ENCODE measurements at regions not wholly inside any gene's neighbourhood (a gene's known extent, or its start where the extent isn't known, plus 50 kb on each side); places are given as distances from the start of the nearest gene placed in this dataset.
A peak's percentile ranks its signal among the peaks of the same experiment; 100 is the strongest.

DNA sequence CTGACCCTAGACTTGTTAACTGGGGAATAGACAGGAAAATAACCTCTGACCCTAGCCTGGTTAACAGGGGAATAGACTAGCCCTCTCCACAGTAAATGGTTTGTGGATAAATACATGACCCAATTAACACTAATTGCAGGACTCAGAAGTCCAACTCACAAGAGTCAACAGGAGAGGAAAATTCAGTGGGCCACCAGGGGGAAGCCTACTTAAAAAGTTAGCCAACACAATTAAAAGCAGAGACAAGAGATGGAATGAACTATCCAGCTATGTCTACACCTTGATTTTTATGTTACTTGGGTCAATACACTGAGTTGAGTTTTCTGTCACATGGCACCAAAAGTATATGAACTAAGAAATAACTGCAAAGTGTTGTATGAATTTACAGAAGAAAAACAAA lies 158.8 kb upstream of the SLC39A10 start:
- TF ChIP-seq, protein P1, sequence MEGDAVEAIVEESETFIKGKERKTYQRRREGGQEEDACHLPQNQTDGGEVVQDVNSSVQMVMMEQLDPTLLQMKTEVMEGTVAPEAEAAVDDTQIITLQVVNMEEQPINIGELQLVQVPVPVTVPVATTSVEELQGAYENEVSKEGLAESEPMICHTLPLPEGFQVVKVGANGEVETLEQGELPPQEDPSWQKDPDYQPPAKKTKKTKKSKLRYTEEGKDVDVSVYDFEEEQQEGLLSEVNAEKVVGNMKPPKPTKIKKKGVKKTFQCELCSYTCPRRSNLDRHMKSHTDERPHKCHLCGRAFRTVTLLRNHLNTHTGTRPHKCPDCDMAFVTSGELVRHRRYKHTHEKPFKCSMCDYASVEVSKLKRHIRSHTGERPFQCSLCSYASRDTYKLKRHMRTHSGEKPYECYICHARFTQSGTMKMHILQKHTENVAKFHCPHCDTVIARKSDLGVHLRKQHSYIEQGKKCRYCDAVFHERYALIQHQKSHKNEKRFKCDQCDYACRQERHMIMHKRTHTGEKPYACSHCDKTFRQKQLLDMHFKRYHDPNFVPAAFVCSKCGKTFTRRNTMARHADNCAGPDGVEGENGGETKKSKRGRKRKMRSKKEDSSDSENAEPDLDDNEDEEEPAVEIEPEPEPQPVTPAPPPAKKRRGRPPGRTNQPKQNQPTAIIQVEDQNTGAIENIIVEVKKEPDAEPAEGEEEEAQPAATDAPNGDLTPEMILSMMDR (IDR thresholded peaks at IDR 0.05): peak; percentile 42; the same call in 1 of the 2 replicates
- TF ChIP-seq ZFX (IDR thresholded peaks at IDR 0.05; ENCODE audit: borderline replicate concordance): no peak

All from 22Rv1 (cell line).